Activated CD4-positive, alpha-beta memory T cell treated with anti-CD3 and anti-CD28 coated beads for 36 hours (primary cell): ENCODE measurements at regions not wholly inside any gene's neighbourhood (a gene's known extent, or its start where the extent isn't known, plus 50 kb on each side); places are given as distances from the start of the nearest gene placed in this dataset.

Experiments used
- CTCF ChIA-PET: fragments of 350-600 bp; sonication (Branson Sonifier 250); formaldehyde crosslinking; loops from one replicate; lab custom pipeline; 2021; ENCODE audit warnings: antibody characterized with exemption, inconsistent platforms; lab: Charles Lee
- POLR2A ChIA-PET: fragments of 350-600 bp; sonication (Branson Sonifier 250); formaldehyde crosslinking; loops from one replicate; lab custom pipeline; 2021; ENCODE audit warnings: antibody characterized with exemption; lab: Charles Lee
- DNase-seq: peaks from one replicate; pipeline ENCODE4 v3.0.0-alpha.2; 2020
- H3K27ac Mint-ChIP-seq: one replicate; pipeline ENCODE4 v1.8.0; 2021; ENCODE audit warnings: mixed read lengths
- H3K27me3 Mint-ChIP-seq: one replicate; pipeline ENCODE4 v1.8.0; 2021; ENCODE audit warnings: mixed read lengths
- H3K36me3 Mint-ChIP-seq: one replicate; pipeline ENCODE4 v1.8.0; 2021; ENCODE audit warnings: mixed read lengths
- H3K4me1 Mint-ChIP-seq: one replicate; pipeline ENCODE4 v1.8.0; 2021; ENCODE audit warnings: low read depth, mixed read lengths
- H3K4me3 Mint-ChIP-seq: one replicate; pipeline ENCODE4 v1.8.0; 2021; ENCODE audit warnings: mild to moderate bottlenecking, mixed read lengths
- H3K9me3 Mint-ChIP-seq: one replicate; pipeline ENCODE4 v1.8.0; 2021; ENCODE audit warnings: mixed read lengths
- intact Hi-C: fragments of 100-400 bp; cut with micrococcal nuclease; formaldehyde crosslinking; loops from one replicate; pipeline ENCODE4 v1.15.1; 2023

GRCh38 chr1:96492236-96492635 is 229.3 kb upstream of the PTBP2 start:
- ChIA-PET POLR2A (no interaction called here), CTCF (no interaction called here)
- DNase-seq, result no peak
- Mint-ChIP-seq H3K4me3 (no peak overlapping the region), H3K4me1 (no peaks in the 10 kb centered on the region), H3K27me3 (peaks cover 2% of the 10 kb centered on the region), H3K36me3 (no peaks in the 10 kb centered on the region), H3K27ac (no peak overlapping the region), H3K9me3 (no peaks in the 10 kb centered on the region)
- intact Hi-C loops, result no loop called here

- Mint-ChIP-seq H3K4me3 (no peak overlapping the region), H3K9me3 (no peaks in the 10 kb centered on the region), H3K27me3 (no peaks in the 10 kb centered on the region), H3K36me3 (no peaks in the 10 kb centered on the region), H3K27ac (no peak overlapping the region), H3K4me1 (no peaks in the 10 kb centered on the region)
- ChIA-PET CTCF (no interaction called here), POLR2A (no interaction called here)
- intact Hi-C loops, result no loop called here
- DNase-seq, result no peak
Measured at GRCh38 chr1:96498744-96499340, 222.7 kb upstream of the PTBP2 start.

GRCh38 chr1:96508233-96508632 is 213.4 kb upstream of the PTBP2 start:
- no peak for DNase-seq
- H3K27ac Mint-ChIP-seq, result no peak overlapping the region
- H3K36me3 Mint-ChIP-seq, result no peaks in the 10 kb centered on the region
- POLR2A ChIA-PET, result no interaction called here
- CTCF ChIA-PET, result no interaction called here
- H3K9me3 Mint-ChIP-seq, result no peaks in the 10 kb centered on the region
- no peaks in the 10 kb centered on the region for H3K4me1 Mint-ChIP-seq
- intact Hi-C loops, result no loop called here
- no peaks in the 10 kb centered on the region for H3K27me3 Mint-ChIP-seq
- no peak overlapping the region for H3K4me3 Mint-ChIP-seq

- Mint-ChIP-seq H3K27ac (no peak overlapping the region), H3K4me3 (no peak overlapping the region), H3K4me1 (no peaks in the 10 kb centered on the region), H3K9me3 (no peaks in the 10 kb centered on the region), H3K36me3 (no peaks in the 10 kb centered on the region), H3K27me3 (no peaks in the 10 kb centered on the region)
- DNase-seq, result no peak
- POLR2A ChIA-PET, result no interaction called here
- intact Hi-C loops, result no loop called here
- CTCF ChIA-PET, result no interaction called here
Measured at GRCh38 chr1:96509339-96509738, 212.2 kb upstream of the PTBP2 start.

- intact Hi-C loops, result no loop called here
- no peak overlapping the region for H3K4me3 Mint-ChIP-seq
- H3K27me3 Mint-ChIP-seq, result no peaks in the 10 kb centered on the region
- H3K27ac Mint-ChIP-seq, result no peak overlapping the region
- ChIA-PET CTCF (no interaction called here), POLR2A (no interaction called here)
- H3K36me3 Mint-ChIP-seq, result no peaks in the 10 kb centered on the region
- H3K4me1 Mint-ChIP-seq, result no peaks in the 10 kb centered on the region
- DNase-seq, result no peak
- no peaks in the 10 kb centered on the region for H3K9me3 Mint-ChIP-seq
Measured at GRCh38 chr1:96509951-96510350, 211.6 kb upstream of the PTBP2 start.

GRCh38 chr1:96510391-96510790 is 211.2 kb upstream of the PTBP2 start:
- H3K4me1 Mint-ChIP-seq, result no peaks in the 10 kb centered on the region
- H3K4me3 Mint-ChIP-seq, result no peak overlapping the region
- ChIA-PET POLR2A (no interaction called here), CTCF (no interaction called here)
- no peak overlapping the region for H3K27ac Mint-ChIP-seq
- intact Hi-C loops, result no loop called here
- H3K9me3 Mint-ChIP-seq, result no peaks in the 10 kb centered on the region
- DNase-seq, result no peak
- H3K27me3 Mint-ChIP-seq, result no peaks in the 10 kb centered on the region
- no peaks in the 10 kb centered on the region for H3K36me3 Mint-ChIP-seq

GRCh38 chr1:96510911-96511310 is 210.7 kb upstream of the PTBP2 start:
- Mint-ChIP-seq H3K9me3 (no peaks in the 10 kb centered on the region), H3K27me3 (no peaks in the 10 kb centered on the region), H3K4me1 (no peaks in the 10 kb centered on the region), H3K27ac (no peak overlapping the region), H3K36me3 (no peaks in the 10 kb centered on the region), H3K4me3 (no peak overlapping the region)
- CTCF ChIA-PET, result no interaction called here
- intact Hi-C loops, result no loop called here
- DNase-seq, result no peak
- POLR2A ChIA-PET, result no interaction called here

GRCh38 chr1:96513136-96513535 is 208.4 kb upstream of the PTBP2 start:
- ChIA-PET CTCF (interaction anchor here (0.6 kb wide), 1 partner anchor 152 kb away, joined by 3 read pairs; no protein-coding TSS in a partner anchor), POLR2A (no interaction called here)
- H3K4me1 Mint-ChIP-seq, result no peaks in the 10 kb centered on the region
- no peaks in the 10 kb centered on the region for H3K27me3 Mint-ChIP-seq
- no peaks in the 10 kb centered on the region for H3K36me3 Mint-ChIP-seq
- no peaks in the 10 kb centered on the region for H3K9me3 Mint-ChIP-seq
- H3K4me3 Mint-ChIP-seq, result no peak overlapping the region
- intact Hi-C loops, result no loop called here
- DNase-seq, result no peak
- no peak overlapping the region for H3K27ac Mint-ChIP-seq

- Mint-ChIP-seq H3K4me3 (no peak overlapping the region), H3K36me3 (no peaks in the 10 kb centered on the region), H3K27ac (no peak overlapping the region), H3K9me3 (no peaks in the 10 kb centered on the region), H3K27me3 (no peaks in the 10 kb centered on the region), H3K4me1 (no peaks in the 10 kb centered on the region)
- DNase-seq, result no peak
- ChIA-PET CTCF (no interaction called here), POLR2A (no interaction called here)
- intact Hi-C loops, result no loop called here
Measured at GRCh38 chr1:96515430-96515829, 206.2 kb upstream of the PTBP2 start.

GRCh38 chr1:96515925-96516324 is 205.7 kb upstream of the PTBP2 start:
- Mint-ChIP-seq H3K4me3 (no peak overlapping the region), H3K9me3 (no peaks in the 10 kb centered on the region), H3K4me1 (no peaks in the 10 kb centered on the region), H3K27me3 (no peaks in the 10 kb centered on the region), H3K27ac (no peak overlapping the region), H3K36me3 (no peaks in the 10 kb centered on the region)
- DNase-seq, result no peak
- CTCF ChIA-PET, result no interaction called here
- intact Hi-C loops, result no loop called here
- POLR2A ChIA-PET, result no interaction called here

- POLR2A ChIA-PET, result no interaction called here
- no peak overlapping the region for H3K27ac Mint-ChIP-seq
- no peak for DNase-seq
- H3K36me3 Mint-ChIP-seq, result no peaks in the 10 kb centered on the region
- CTCF ChIA-PET, result no interaction called here
- no peak overlapping the region for H3K4me3 Mint-ChIP-seq
- no peaks in the 10 kb centered on the region for H3K27me3 Mint-ChIP-seq
- H3K9me3 Mint-ChIP-seq, result no peaks in the 10 kb centered on the region
- no peaks in the 10 kb centered on the region for H3K4me1 Mint-ChIP-seq
- intact Hi-C loops, result no loop called here
Measured at GRCh38 chr1:96519851-96520578, 201.6 kb upstream of the PTBP2 start.

- Mint-ChIP-seq H3K4me3 (no peak overlapping the region), H3K27ac (no peak overlapping the region), H3K27me3 (no peaks in the 10 kb centered on the region), H3K4me1 (no peaks in the 10 kb centered on the region), H3K9me3 (no peaks in the 10 kb centered on the region), H3K36me3 (no peaks in the 10 kb centered on the region)
- DNase-seq, result no peak
- POLR2A ChIA-PET, result no interaction called here
- intact Hi-C loops, result no loop called here
- CTCF ChIA-PET, result no interaction called here
Measured at GRCh38 chr1:96520579-96520947, 201.0 kb upstream of the PTBP2 start.

- Mint-ChIP-seq H3K27me3 (no peaks in the 10 kb centered on the region), H3K4me3 (no peak overlapping the region), H3K9me3 (no peaks in the 10 kb centered on the region), H3K4me1 (no peaks in the 10 kb centered on the region), H3K27ac (no peak overlapping the region), H3K36me3 (no peaks in the 10 kb centered on the region)
- ChIA-PET CTCF (no interaction called here), POLR2A (no interaction called here)
- intact Hi-C loops, result no loop called here
- no peak for DNase-seq
Measured at GRCh38 chr1:96521010-96521409, 200.6 kb upstream of the PTBP2 start.
